GM23248 (cell line): ENCODE measurements at regions not wholly inside any gene's neighbourhood (a gene's known extent, or its start where the extent isn't known, plus 50 kb on each side); places are given as distances from the start of the nearest gene placed in this dataset.

Experiments
- EZH2 ChIP-seq: fragments of 200-600 bp; sonication (generic); IDR thresholded peaks from 2 replicates; pipeline ENCODE4 v1.6.1; 2018; ENCODE audit warnings: antibody characterized with exemption, mild to moderate bottlenecking; ENCODE audit not compliant: insufficient read depth, poor library complexity, severe bottlenecking
- EZH2phosphoT487 ChIP-seq: fragments of 200-600 bp; sonication (generic); IDR thresholded peaks from 2 replicates; pipeline ENCODE4 v1.6.1; 2018; ENCODE audit warnings: antibody characterized with exemption, moderate library complexity, mild to moderate bottlenecking, low read depth; ENCODE audit not compliant: insufficient read depth

- no peak for TF ChIP-seq EZH2
- TF ChIP-seq EZH2phosphoT487, result no peak
Observed at GRCh38 chr18:60099709-60100108, 199.9 kb downstream of the PMAIP1 start.
